ENCODE measurements at regions not wholly inside any gene's neighbourhood (a gene's known extent, or its start where the extent isn't known, plus 50 kb on each side); places are given as distances from the start of the nearest gene placed in this dataset.

- no peak for DNase-seq (ENCODE audit: low read depth, low spot score)
- no peaks in the 10 kb centered on the region for H3K27me3 ChIP-seq (ENCODE audit: control insufficient read depth, insufficient read depth, low read length)
- no peaks in the 10 kb centered on the region for H3K9me3 ChIP-seq (ENCODE audit: control insufficient read depth, insufficient read depth, low read length)
- TF ChIP-seq CTCF (IDR thresholded peaks at IDR 0.05; ENCODE audit: low read depth, low read length), result no peak
- POLR2A ChIA-PET, result no interaction called here
- CTCF ChIA-PET, result no interaction called here
- H3K4me3 ChIP-seq (ENCODE audit: low read depth, low read length), result no peak overlapping the region
- H3K27ac ChIP-seq (ENCODE audit: low read depth, low read length), result no peak overlapping the region
These were observed 731.2 kb downstream of the TNS3 start for GRCh38 chr7:46850563-46851330.

GRCh38 chr7:46848944-46849343 lies 733.0 kb downstream of the TNS3 start:
- no peak for DNase-seq (ENCODE audit: low read depth, low spot score)
- no peak overlapping the region for H3K4me3 ChIP-seq (ENCODE audit: low read depth, low read length)
- H3K27me3 ChIP-seq (ENCODE audit: control insufficient read depth, insufficient read depth, low read length), result no peaks in the 10 kb centered on the region
- no peaks in the 10 kb centered on the region for H3K9me3 ChIP-seq (ENCODE audit: control insufficient read depth, insufficient read depth, low read length)
- POLR2A ChIA-PET, result no interaction called here
- H3K27ac ChIP-seq (ENCODE audit: low read depth, low read length), result no peak overlapping the region
- CTCF ChIA-PET, result no interaction called here
- no peak for TF ChIP-seq CTCF (IDR thresholded peaks at IDR 0.05; ENCODE audit: low read depth, low read length)

- Histone ChIP-seq H3K4me3 (ENCODE audit: low read depth, low read length) (no peak overlapping the region), H3K9me3 (ENCODE audit: control insufficient read depth, insufficient read depth, low read length) (no peaks in the 10 kb centered on the region), H3K27me3 (ENCODE audit: control insufficient read depth, insufficient read depth, low read length) (no peaks in the 10 kb centered on the region), H3K27ac (ENCODE audit: low read depth, low read length) (no peak overlapping the region)
- no peak for DNase-seq (ENCODE audit: low read depth, low spot score)
- ChIA-PET POLR2A (no interaction called here), CTCF (no interaction called here)
- no peak for TF ChIP-seq CTCF (IDR thresholded peaks at IDR 0.05; ENCODE audit: low read depth, low read length)
These were observed 733.6 kb downstream of the TNS3 start for GRCh38 chr7:46848311-46848710.

GRCh38 chr7:46847126-46847525 lies 734.8 kb downstream of the TNS3 start:
- Histone ChIP-seq H3K27ac (ENCODE audit: low read depth, low read length) (no peak overlapping the region), H3K27me3 (ENCODE audit: control insufficient read depth, insufficient read depth, low read length) (no peaks in the 10 kb centered on the region), H3K4me3 (ENCODE audit: low read depth, low read length) (no peak overlapping the region), H3K9me3 (ENCODE audit: control insufficient read depth, insufficient read depth, low read length) (no peaks in the 10 kb centered on the region)
- DNase-seq (ENCODE audit: low read depth, low spot score), result no peak
- no peak for TF ChIP-seq CTCF (IDR thresholded peaks at IDR 0.05; ENCODE audit: low read depth, low read length)
- ChIA-PET CTCF (no interaction called here), POLR2A (no interaction called here)

- ChIA-PET POLR2A (no interaction called here), CTCF (no interaction called here)
- Histone ChIP-seq H3K27ac (ENCODE audit: low read depth, low read length) (no peak overlapping the region), H3K4me3 (ENCODE audit: low read depth, low read length) (no peak overlapping the region), H3K27me3 (ENCODE audit: control insufficient read depth, insufficient read depth, low read length) (no peaks in the 10 kb centered on the region), H3K9me3 (ENCODE audit: control insufficient read depth, insufficient read depth, low read length) (no peaks in the 10 kb centered on the region)
- no peak for DNase-seq (ENCODE audit: low read depth, low spot score)
- TF ChIP-seq CTCF (IDR thresholded peaks at IDR 0.05; ENCODE audit: low read depth, low read length), result no peak
These were observed 737.4 kb downstream of the TNS3 start for GRCh38 chr7:46844486-46844885.
